Epidermal melanocyte (primary cell): ENCODE measurements at regions not wholly inside any gene's neighbourhood (a gene's known extent, or its start where the extent isn't known, plus 50 kb on each side); places are given as distances from the start of the nearest gene placed in this dataset.

ENCODE experiments used
- DNase-seq: peaks from one replicate; pipeline ENCODE4 v3.0.0; 2011; ENCODE audit warnings: low spot score; ENCODE audit not compliant: insufficient read length

DNA sequence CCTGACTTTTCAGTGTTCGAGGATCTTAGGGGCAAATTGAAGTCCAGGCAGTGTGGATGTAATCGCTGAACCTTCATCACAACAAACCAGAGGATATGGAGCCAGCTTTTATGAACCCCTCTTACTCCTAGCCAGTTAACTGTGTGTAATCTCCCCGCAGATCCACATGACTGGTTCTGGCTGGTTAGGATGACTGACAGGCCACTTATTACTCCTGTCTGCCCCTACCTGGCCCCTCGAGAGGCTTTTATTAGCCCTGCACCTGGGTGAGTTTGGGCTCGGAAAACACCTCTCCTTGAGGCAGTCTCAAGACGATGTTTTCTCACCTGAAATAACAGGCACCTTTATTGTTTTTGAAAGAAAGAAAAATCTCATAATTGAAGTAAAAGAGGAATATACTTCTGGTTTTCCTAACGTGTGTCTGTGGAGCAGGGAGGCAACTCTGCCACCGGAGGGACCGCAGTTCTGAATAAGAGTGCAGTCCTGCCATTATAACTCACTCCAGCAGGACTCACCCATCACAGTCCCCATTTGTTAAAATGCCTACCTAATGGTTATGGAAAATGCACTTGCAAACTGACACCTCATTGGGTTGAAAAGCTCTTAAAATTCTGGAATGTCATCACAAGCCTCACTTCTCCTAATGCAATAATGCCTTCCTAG is 291.9 kb upstream of the N4BP1 start:
- no peak for DNase-seq

DNA sequence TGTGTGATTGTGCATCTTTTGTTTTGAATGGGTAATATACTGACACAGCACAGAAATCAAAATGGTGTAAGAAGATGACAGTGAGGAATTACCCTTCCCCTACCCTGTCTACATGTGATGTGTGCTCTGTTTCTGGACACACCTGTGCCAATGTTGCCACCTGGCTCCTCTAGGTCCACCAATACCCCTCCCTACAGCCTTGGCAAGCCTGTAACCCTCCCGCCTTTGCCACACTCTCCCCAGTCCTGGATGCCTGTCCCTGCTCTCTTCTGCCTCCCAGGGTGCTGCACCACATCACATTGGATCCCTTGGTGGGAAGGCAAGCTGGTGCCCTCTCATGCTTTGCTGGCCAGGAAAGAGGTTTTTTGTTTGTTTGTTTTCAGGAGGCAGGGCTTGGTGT is 289.5 kb upstream of the N4BP1 start:
- DNase-seq = no peak

DNA sequence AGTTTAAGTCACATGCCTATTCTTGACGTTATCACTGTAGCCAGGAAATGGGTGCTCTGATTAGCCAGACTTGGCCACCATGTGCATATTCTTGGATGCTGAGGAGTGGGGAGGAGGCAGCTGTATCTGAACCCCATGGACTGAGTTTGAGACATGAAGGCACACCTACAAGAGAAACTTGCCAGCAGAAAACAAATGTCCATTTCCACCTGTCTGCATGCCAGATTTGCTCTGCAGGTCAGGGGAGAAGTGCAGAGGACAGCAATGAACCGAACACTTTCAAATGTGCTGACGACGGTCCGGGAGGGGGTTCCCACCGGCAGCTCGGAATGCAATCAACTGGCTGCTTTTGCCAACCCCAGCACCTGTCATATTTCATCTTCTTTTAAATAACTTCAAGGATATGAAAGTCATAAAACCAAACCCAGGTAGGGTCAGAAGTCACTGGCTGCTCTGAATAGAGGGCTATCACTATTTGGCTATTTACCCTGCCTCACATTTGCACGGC is 287.8 kb upstream of the N4BP1 start:
- no peak for DNase-seq

DNA sequence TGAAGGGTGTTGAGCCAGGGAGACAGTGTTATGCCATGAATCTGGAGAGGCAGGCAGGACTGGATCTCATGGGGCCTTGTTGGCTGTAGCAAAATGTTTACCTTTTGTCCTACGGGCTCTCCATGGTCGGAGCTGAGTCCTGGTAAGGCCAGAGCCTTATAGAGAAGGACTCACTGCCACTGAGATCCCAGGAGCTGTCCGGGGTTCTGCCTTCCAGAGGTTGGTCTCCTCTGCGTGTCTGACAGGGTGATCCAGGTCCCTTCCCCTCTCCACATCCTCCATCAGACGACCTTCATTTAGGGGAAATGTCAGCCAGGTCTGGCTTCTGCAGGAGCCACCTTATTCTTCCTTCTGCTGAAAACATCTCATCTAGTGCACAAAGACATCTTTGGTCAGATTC is 285.2 kb upstream of the N4BP1 start:
- no peak for DNase-seq

DNA sequence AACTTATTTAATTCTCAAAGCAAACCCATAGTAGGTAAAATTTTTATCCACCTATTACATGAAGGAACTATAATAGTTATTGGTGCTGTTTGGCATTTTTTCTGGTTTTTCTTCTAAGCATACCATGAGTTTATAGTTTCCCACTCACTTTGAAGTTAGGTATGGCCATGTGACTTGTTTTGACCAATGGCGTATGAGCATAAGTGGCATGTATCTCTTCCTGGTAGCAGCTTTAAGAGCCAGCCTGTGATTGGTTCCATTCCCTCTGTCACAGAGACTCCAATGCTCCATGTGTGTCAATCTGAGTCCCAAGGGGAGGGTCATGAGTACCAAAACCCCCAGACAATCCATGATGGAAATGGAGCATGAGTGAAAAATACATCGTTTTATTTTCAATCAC is 282.9 kb upstream of the N4BP1 start:
- DNase-seq = no peak

DNA sequence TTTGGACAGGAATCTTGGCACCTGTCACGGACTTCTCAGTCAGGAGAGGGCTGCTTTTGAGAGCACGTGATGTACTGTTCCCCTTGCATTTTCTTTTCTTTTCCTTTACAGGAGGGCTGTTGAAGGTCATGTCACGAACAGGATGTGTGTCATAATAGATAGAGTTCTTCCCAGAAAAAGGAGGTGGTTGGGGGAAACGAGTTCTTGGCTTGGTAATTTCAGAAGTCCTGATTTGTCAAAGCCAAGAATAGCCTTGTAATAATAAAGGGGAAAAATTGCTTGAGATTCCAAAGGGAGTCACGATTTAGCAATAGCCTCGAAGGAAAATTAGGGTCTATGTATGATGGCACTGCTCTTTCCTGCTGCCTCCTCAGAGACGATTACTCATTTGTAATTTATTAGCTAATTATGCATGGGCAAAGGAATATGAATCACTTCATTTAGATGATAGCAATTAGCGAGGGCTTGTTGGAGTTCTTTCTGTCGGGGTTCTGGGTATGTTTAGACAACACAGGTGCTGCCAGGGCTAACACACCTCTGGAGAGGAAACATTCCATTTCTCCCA is 277.7 kb upstream of the N4BP1 start:
- DNase-seq = no peak

DNA sequence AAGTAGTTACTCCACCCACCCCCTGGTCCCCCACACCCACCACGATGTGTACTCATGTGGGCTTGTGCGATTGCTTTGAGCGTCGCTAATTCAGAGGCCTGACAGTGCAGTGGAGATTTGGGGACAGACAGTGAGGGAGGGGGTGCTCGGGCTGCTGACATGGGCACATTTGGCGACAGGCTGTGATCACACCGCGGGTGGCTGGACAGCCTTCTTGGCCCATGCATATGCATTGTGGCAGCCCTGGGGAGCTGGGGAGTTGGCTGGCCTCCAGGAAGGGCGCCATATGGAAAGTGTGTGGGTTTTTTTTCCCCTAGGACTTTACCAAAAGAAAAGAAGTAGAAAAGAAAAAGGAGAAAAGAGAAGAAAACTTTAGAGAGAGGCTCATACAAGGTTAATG is 275.5 kb upstream of the N4BP1 start:
- DNase-seq = no peak

DNA sequence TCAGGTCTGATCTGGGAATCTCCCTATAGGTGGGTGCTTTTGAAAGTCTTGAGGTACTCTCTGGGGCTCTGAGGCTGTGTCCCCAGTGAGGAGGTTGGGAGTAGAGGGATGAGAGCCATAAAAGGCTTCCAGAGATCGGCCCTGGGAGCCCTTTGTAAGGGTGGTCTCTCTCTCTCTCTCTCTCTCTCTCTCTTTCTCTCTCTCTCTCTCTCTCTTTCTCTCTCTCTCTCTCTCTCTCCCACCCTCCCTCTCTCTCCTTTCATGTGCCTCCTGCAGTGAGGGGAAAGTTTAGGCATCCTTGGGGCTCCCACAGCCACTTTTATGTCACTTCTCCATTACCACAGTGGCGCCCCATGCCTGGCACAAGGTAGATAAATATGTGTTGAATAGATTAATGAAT is 271.3 kb upstream of the N4BP1 start:
- no peak for DNase-seq

DNA sequence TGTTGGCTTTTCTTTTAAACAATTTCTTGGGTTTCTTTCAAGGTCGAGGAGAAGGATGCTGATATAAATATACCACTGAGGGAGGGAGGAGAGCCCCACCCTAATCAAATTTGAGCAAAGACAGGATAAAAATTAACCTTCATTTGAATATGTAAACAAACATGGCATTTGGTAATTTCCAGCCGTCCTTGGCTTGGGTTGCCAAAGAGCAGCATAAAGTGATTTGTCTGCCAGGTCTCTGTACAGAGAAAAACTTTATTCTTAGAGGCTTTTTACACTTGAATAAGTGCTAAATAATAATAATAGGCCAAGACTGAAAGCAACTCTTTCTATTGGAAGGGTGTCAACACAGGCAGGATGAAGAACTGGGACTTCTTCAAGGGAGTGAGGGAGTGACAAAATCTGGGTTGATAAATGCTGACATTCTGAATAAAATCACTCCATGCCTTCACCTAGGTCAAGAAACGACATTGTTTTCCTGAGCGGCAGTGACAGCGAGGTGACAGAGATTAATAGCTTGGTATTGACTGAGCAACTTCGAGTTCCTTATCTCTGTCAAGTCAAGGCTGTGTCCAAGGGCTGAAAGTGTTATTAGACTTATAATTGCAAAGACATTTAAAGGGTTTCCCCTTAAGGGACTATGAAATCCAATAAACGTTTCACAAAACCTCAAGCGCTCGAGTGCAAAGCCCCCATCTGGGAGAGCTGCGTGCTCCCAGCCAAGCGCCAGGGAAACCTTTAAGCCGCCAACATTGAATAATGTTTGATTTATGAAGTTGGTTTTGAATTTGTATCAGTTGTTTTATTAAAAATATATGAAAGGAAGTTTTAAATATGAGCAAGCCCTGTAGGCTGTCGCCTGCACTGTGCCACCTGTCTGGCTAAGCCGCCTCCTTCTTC is 269.5 kb upstream of the N4BP1 start:
- DNase-seq = no peak

DNA sequence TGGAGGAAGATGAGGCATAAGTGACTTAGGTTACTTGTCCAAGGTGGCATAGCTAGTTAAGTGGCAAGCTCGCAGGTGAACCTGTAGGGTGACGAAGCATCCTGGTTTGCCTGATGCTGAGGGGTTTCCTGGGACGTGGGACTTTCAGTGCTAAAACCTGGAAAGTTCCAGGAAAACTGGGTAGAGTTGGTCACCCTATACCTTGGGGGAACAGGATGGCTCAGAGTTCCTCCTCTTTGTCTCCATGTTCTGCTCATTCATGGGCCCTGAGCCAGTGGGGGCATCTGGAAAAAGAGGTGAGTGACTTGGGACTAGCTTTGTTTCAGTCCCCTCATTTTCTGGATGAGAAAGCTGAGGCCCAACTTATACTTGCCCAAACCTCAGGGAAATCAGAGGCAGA is 268.0 kb upstream of the N4BP1 start:
- no peak for DNase-seq

DNA sequence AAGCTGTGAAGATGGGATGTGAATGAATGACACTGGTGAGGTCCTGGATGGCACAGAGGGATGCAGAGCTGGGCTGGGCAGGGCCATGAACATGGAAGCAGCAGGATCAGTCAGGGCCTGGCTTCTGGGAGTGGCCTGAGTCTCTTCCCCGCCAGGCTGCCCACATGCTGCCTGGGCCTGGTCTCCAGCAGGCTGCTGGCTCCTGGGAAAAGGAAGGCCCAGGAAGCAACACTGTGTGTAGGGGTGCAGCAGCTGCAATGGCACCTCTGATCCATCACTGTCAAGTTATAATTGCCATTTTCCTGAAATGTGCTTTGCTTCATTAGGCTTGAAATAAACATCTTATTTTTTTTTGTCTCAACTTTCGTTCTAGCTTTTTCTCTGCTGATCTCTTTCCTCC is 260.2 kb upstream of the N4BP1 start:
- no peak for DNase-seq

DNA sequence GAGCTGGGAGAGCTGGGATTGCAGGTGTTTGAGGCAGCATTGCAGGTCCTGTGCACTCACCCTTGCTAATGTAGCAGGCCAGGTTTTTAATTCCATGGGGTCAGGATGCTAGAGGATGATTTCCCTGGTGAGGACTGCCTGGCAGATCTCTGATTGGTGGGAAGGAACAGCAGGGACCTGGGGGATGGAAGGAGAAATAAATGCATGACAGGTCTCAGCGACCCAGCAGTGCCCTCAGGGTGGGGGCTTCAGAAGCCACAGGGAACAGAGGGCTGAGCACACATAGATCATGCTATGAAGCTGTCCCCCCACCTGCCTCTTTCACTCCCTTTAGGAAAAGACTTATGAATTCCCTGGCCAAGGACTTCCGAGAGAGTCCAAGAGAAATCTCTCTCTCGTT is 255.5 kb upstream of the N4BP1 start:
- no peak for DNase-seq

DNA sequence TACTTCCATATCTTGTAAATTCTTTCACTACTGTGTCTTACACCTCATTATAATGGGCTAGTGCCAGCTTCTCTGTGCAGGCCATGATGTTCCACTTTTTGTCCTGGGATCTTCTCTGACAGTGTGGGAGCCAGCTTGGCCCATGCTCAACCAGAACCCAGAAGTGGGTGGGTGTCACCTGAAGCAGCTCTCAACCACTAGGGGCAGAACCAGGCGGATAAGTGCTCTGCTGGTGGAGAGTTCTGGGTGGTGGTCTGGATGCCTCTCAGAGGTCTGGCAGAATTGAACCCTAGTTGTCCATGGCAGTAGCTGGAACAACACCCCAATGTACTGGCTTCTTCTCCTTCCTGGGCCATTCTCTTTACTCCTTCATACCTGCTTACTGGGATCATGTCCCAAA is 254.1 kb upstream of the N4BP1 start:
- DNase-seq = no peak

DNA sequence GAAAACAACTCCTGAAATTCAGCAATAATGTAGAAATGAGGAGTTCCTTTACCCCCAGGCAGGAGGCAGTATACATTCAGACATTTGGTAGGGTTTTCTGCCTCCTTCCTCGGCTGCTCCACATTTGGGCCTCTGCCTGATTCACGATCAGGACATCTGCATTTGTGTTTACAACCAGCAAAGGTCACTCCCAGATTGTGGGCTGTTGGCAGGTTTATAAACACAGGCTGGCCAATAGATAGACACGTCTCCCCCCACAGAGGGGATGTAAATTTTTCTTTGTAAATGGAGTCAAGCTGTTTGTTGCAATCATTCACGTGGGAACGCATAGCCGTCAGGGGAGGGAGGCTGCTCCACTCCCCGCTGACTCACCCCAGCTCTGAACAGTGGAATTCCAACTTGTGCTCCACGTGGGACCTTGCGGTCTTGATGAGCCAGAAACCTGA is 252.1 kb upstream of the N4BP1 start:
- no peak for DNase-seq

DNA sequence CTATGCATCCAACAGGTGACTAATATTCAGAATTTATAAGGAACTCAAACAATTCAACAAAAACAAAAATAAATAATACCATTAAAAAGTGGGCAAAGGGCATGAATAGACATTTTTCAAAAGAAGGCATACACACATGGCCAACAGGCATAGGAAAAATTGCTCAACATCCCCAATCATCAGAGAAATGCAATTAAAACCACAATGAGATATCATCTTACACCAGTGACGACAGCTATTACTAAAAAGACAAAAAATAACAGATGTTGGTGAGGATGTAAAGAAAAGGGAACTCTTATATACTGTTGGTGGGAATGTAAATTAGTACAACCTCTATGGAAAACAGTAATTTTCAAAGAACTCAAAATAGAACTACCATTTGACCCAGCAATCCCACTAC is 250.4 kb upstream of the N4BP1 start:
- no peak for DNase-seq

DNA sequence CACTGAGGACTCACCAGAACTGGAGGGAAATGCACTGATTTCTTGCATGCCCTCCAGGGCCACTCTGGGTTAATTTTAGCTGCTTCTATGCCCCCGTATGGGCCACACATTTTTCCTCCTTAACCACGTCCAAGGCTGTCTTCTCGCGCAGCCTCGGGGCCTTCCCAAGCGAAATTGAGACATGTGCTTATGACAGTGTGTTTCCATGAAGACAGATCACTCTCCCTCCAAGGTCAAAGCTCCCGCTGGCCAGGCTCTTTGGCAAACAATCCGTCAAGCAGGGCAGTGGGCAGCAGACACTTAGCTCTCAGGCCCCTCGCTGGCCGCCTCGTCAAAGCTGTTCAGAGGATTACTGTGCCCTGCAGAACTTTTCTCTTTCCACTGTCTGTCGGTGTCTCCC is 243.0 kb upstream of the N4BP1 start:
- DNase-seq = no peak

DNA sequence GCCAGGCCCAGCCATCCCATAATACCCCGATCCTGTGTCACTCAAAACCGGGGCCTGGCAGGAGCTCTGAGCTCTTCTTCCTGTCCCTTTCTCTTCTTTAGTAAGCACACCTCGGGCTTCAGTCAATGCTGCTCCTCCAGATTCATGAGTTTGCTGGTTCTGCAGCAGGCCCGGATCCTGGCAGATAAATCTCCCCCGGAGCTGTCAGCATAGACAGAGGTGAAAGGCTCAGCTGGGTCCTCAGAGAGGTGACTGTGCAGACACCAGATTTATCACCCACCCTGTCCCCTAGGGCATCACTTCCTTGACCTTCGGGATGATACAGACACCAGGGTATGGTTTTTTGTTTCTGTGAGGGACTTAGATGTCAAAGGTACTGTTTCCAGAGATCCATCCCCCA is 242.5 kb upstream of the N4BP1 start:
- DNase-seq = no peak

DNA sequence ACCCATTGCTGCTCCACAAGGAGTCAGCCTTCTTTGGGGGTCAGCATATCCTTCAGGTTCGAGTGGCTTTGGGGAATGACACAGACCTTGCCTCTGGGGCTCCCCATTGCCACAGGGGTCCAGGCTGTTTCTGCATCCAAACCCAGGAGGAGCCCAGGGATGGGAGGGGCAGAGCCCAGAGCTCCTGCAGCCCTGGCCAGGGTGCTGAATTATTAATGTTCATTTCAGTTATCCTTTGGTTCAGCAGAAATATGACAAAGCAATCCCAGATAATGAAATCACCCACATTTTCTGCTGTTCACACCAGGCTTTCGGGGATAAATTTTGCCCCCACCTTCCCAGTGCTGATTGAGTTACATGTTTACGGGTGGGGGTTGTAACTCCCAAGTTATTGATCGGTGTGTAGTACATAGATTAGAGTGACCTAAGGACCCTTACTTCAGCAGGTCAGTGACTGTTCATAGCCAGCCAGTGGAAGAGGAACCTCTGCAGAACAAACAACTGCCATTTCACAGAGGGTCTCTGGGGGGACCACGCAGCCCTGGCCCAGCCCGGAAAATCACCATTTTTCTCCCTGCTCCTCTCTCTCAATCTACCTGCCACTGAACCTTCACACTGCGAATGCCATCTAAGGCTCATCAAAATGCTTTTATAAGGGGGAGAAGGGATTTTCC is 240.3 kb upstream of the N4BP1 start:
- DNase-seq = no peak

DNA sequence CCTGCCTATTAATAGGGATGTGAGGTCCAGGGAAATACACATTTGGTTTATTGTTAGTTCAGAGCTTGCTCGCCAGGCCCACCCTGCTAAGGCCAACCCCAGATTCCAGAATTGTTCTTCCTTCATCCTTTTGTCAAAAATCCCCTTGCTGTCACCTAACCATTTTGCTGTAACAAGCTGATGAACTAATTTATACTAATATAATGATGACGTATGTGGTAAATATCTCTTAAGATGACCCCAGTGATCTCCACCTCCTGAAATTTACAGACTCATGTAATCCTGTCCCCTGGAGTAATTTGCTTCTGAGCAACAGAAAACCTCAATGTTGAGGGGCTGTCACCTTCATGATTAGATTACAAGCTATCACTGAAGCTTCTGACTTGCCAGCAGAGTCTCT is 236.3 kb upstream of the N4BP1 start:
- DNase-seq = no peak

DNA sequence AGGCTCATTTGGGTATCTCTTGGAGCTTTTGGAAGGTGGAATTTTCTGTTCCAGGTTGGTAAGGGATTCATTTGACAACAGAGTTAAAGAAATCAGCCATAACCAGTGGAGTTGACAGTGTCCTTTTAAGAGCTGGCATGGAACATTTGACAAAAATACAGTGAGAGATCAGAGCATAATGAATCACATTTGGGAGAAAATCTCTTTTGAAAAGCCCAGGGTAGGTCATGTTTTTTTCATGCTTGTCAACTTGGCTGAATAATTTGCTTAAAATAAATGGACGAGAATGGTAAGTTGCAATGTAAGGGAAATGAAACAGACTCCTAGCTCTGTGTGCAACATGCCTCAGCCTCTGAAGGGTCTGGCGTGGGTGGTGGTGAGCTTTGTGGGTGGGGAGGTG is 235.3 kb upstream of the N4BP1 start:
- no peak for DNase-seq

DNA sequence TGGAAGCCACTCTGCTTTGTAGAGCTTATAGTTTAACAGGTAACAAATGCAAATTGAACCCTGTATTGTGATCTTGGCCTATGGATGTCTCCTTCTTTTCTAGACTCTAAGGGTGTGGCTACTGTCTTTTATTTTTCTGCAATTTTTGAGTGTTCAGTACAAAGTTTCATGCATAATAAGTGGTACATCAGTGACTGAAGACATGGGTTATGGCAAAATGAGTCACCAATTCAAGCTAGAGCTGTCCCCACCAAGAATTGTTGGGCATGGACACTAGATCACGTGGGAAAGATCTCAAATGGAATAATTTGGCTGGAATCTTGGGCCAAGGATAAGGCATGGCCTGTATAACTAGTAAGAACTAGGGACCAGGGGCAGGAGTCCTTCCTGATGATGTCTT is 228.4 kb upstream of the N4BP1 start:
- DNase-seq = no peak

DNA sequence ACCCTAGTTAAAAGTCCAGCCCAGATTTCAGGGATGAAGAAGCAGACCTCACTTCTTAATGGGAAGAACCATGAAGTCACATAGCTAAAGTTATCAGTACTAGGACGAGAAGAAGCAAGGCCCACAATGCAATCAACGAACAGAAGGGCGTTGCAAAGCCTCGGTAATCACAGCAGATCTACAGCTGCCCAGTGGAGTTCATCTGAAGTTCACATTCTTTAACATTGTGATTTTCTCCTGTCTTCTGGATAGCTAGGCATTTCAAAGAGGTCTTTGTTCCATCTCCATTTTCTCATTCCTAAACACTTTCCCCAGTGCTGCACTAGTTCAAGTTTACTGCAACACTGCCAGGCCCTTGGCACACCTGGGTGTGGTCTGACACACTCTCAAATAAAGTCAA is 226.7 kb upstream of the N4BP1 start:
- no peak for DNase-seq
